SU-DHL-6 (cell line): ENCODE measurements at regions not wholly inside any gene's neighbourhood (a gene's known extent, or its start where the extent isn't known, plus 50 kb on each side); places are given as distances from the start of the nearest gene placed in this dataset.
"Not testable (repeated sequence)": the region's sequence is repeated elsewhere in the genome, so short reads cannot be mapped to it uniquely, and the experiment has no call there.

Experiments used
- H2AFZ ChIP-seq: fragments of 200-600 bp; sonication (generic); 2 replicates; pipeline ENCODE4 v1.6.1; 2014; ENCODE audit warnings: low read depth, mild to moderate bottlenecking, moderate library complexity, mixed read lengths, antibody characterized with exemption, low read length; ENCODE audit not compliant: severe bottlenecking
- H3F3A ChIP-seq: fragments of 200-600 bp; shearing (Covaris generic); 2 replicates; pipeline ENCODE4 v1.6.0; 2016; ENCODE audit warnings: antibody characterized with exemption, mild to moderate bottlenecking; ENCODE audit not compliant: insufficient read depth
- H3K27ac ChIP-seq: fragments of 200-600 bp; sonication (generic); 2 replicates; pipeline ENCODE4 v1.5.1; 2016; ENCODE audit warnings: low read depth, mild to moderate bottlenecking, low read length, moderate library complexity, mixed read lengths
- H3K27me3 ChIP-seq: fragments of 200-600 bp; sonication (generic), shearing (Covaris generic); 2 replicates; pipeline ENCODE4 v1.6.0; 2014; ENCODE audit warnings: mild to moderate bottlenecking, low read length
- H3K36me3 ChIP-seq: fragments of 200-600 bp; sonication (generic); 2 replicates; pipeline ENCODE4 v1.6.1; 2014; ENCODE audit warnings: mild to moderate bottlenecking, low read length, mixed read lengths
- H3K4me2 ChIP-seq: fragments of 300-600, 200-600 bp; shearing (Covaris generic), sonication (generic); 2 replicates; pipeline ENCODE4 v1.6.0; 2014; ENCODE audit warnings: low read length, low read depth, mild to moderate bottlenecking; ENCODE audit not compliant: poor library complexity, severe bottlenecking
- H3K4me3 ChIP-seq: fragments of 200-600 bp; sonication (generic); 2 replicates; pipeline ENCODE4 v1.5.1; 2014; ENCODE audit warnings: antibody characterized with exemption, low read length, mild to moderate bottlenecking, mixed read lengths; ENCODE audit not compliant: insufficient read depth, poor library complexity, severe bottlenecking
- H3K79me2 ChIP-seq: fragments of 200-600 bp; sonication (generic); 2 replicates; pipeline ENCODE4 v1.6.1; 2014; ENCODE audit warnings: mild to moderate bottlenecking, low read length, moderate library complexity; ENCODE audit not compliant: insufficient read depth
- H3K9ac ChIP-seq: fragments of 200-600 bp; sonication (generic); 2 replicates; pipeline ENCODE4 v1.7.0; 2014; ENCODE audit warnings: mild to moderate bottlenecking, low read length
- H3K9me2 ChIP-seq: fragments of 200-600 bp; sonication (generic); replicated peaks from 2 replicates; pipeline ENCODE4 v1.6.1; 2014; ENCODE audit warnings: low read length; ENCODE audit not compliant: insufficient read depth
- H3K9me3 ChIP-seq: fragments of 200-600 bp; sonication (generic); 2 replicates; pipeline ENCODE4 v1.6.1; 2014; ENCODE audit warnings: low read length, mixed read lengths; ENCODE audit not compliant: insufficient read depth
- H4K20me1 ChIP-seq: fragments of 200-600 bp; sonication (generic); 2 replicates; pipeline ENCODE4 v1.6.1; 2014; ENCODE audit warnings: low read depth, mild to moderate bottlenecking, antibody characterized with exemption, low read length, moderate library complexity, mixed read lengths
- CTCF ChIP-seq: fragments of 200-600 bp; sonication (generic); IDR thresholded peaks from one replicate; pipeline ENCODE4 v1.5.1; 2017; ENCODE audit warnings: antibody characterized with exemption, mild to moderate bottlenecking, low read length, moderate library complexity; ENCODE audit not compliant: insufficient read depth, poor library complexity, severe bottlenecking
- EZH2phosphoT487 ChIP-seq: fragments of 200-600 bp; sonication (generic), shearing (Covaris generic); conservative IDR thresholded peaks from 2 replicates; pipeline ENCODE4 v1.6.1; 2018; ENCODE audit warnings: mild to moderate bottlenecking, antibody characterized with exemption, low read length, moderate library complexity, mixed read lengths

- Histone ChIP-seq H3K36me3 (0 out of 2 replicates have a peak, but pooled peaks cover 3% of the 10 kb centered on the region), H3K4me2 (no peak overlapping the region), H3K4me3 (no peak overlapping the region), H3K9ac (no peak overlapping the region), H3F3A (no peaks in the 10 kb centered on the region), H3K79me2 (no peaks in the 10 kb centered on the region), H3K27me3 (no peaks in the 10 kb centered on the region), H3K27ac (no peak overlapping the region), H4K20me1 (no peaks in the 10 kb centered on the region), H3K9me2 (no peaks in the 10 kb centered on the region), H2AFZ (no peak overlapping the region), H3K9me3 (no peaks in the 10 kb centered on the region; the same call in 1 of the 2 replicates)
- TF ChIP-seq EZH2phosphoT487 (no peak), CTCF (no peak)
These were observed 62.3 kb upstream of the FSIP2 start for GRCh38 chr2:185676316-185676715.

- not testable (repeated sequence) for H3K27me3 ChIP-seq, H2AFZ ChIP-seq, H3K9me2 ChIP-seq, H3K79me2 ChIP-seq, H3K9ac ChIP-seq, H3K4me2 ChIP-seq, H3K27ac ChIP-seq, H3F3A ChIP-seq, H4K20me1 ChIP-seq, H3K9me3 ChIP-seq, H3K36me3 ChIP-seq, H3K4me3 ChIP-seq
These were observed 51.6 kb upstream of the FSIP2 start for GRCh38 chr2:185687001-185687400.

GRCh38 chr2:185687967-185688366 is 50.6 kb upstream of the FSIP2 start:
- H3K9me2 ChIP-seq: no peaks in the 10 kb centered on the region
- no peak overlapping the region for H3K4me2 ChIP-seq
- H3K27ac ChIP-seq: no peak overlapping the region
- no peaks in the 10 kb centered on the region for H3K27me3 ChIP-seq
- no peak overlapping the region for H2AFZ ChIP-seq
- no peaks in the 10 kb centered on the region for H4K20me1 ChIP-seq
- TF ChIP-seq EZH2phosphoT487 (no peak), CTCF (no peak)
- H3K4me3 ChIP-seq: no peak overlapping the region
- H3F3A ChIP-seq: no peaks in the 10 kb centered on the region
- no peak overlapping the region for H3K9ac ChIP-seq
- H3K79me2 ChIP-seq: no peaks in the 10 kb centered on the region
- H3K9me3 ChIP-seq: no peaks in the 10 kb centered on the region
- H3K36me3 ChIP-seq: no peaks in the 10 kb centered on the region
